Gastroesophageal sphincter (tissue), 4 donors: ENCODE measurements at regions not wholly inside any gene's neighbourhood (a gene's known extent, or its start where the extent isn't known, plus 50 kb on each side); places are given as distances from the start of the nearest gene placed in this dataset.

Experiments used
- ATAC-seq: fragments of 150-250 bp; one replicate; pipeline ENCODE4 v1.9.1; 2016; ENCODE audit warnings: mild to moderate bottlenecking, moderate library complexity
- H3K27ac ChIP-seq, 4 donors: fragments of 200-600 bp; sonication (generic) in 3 of 4; 1 replicate in 3 of 4; 2 replicates in 1 of 4; pipeline ENCODE4 v1.5.1; 2016 to 2019
- H3K27me3 ChIP-seq: fragments of 200-600 bp; sonication (generic); one replicate; pipeline ENCODE4 v1.5.1; 2019
- H3K36me3 ChIP-seq, 2 donors: fragments of 200-600 bp; sonication (generic); one replicate each; pipeline ENCODE4 v1.5.1; 2019; ENCODE audit warnings: control low read depth in 1 of 2
- H3K4me1 ChIP-seq, 3 donors: fragments of 200-600 bp; sonication (generic); 1 replicate in 2 of 3; 2 replicates in 1 of 3; pipeline ENCODE4 v1.5.1; 2016 to 2019; ENCODE audit warnings: control low read depth in 2 of 3
- H3K4me3 ChIP-seq, 2 donors: fragments of 200-600 bp; sonication (generic); one replicate each; pipeline ENCODE4 v1.5.1; 2019; ENCODE audit warnings: mild to moderate bottlenecking in 1 of 2, moderate library complexity in 1 of 2
- H3K9me3 ChIP-seq, 3 donors: fragments of 200-600 bp; sonication (generic); one replicate each; pipeline ENCODE4 v1.5.1; 2017 to 2019; ENCODE audit warnings: control low read depth in 2 of 3
- EP300 ChIP-seq: sonication (generic); formaldehyde crosslinking; IDR thresholded peaks from one replicate; pipeline ENCODE4 v1.6.1; 2017; ENCODE audit warnings: antibody characterized with exemption, mild to moderate bottlenecking
- POLR2A ChIP-seq, 2 donors: fragments of 450-650 bp; IDR thresholded peaks; one replicate each; pipeline ENCODE4 v1.6.1; 2017; ENCODE audit warnings: antibody characterized with exemption in 2 of 2, mild to moderate bottlenecking in 2 of 2, moderate library complexity in 1 of 2
- POLR2AphosphoS5 ChIP-seq: sonication (generic); formaldehyde crosslinking; IDR thresholded peaks from one replicate; pipeline ENCODE4 v1.6.1; 2017; ENCODE audit warnings: antibody characterized with exemption
- WGBS, 2 donors: methylation state at CpG; one replicate each; pipeline ENCODE4 v1.1.5; 2018; ENCODE audit warnings: low coverage in 1 of 2; 5-methylcytosine and 5-hydroxymethylcytosine counted together
- TF ChIP-seq, protein P1 (sequence below), 4 experiments: fragments of 200-600 bp in 2 of 4; fragments of 450-650 bp in 2 of 4; sonication (generic) in 1 of 4; IDR thresholded peaks; one replicate each; pipeline ENCODE4 v1.5.1; 2017 to 2019; ENCODE audit warnings: antibody characterized with exemption in 4 of 4, mild to moderate bottlenecking in 2 of 4, moderate library complexity in 2 of 4

DNA sequence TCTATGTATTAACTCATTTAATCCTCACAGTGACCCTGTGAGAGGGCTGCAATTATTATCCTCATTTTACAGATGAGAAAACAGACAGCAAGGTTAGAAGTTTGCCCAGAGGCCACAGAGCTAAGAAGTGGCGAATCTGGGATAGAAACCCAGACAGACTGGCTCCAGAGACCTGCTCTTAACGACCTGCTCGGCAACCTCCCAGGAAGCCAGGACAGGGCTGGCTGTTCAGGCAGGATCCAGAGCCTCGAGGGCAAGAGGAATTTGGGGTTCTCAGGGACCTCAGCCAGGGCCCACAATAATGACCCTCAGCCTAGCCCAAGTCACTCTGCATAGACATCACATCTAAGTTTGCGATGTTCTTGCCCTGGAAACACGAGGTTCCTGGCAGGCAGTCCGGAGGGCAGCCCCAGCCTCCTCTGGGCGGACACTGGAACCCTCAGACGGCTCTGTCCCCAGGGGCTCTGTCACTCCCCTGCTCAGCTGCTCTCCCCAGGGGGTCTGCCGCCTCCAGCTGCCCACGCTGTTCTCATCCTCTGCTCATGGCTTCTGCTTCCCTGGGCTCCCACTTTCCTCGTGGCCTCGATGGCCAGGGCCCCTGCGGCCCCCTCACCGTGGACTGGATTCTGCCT, 138.5 kb upstream of the ERCC6L2 start:
- no peak for ATAC-seq
- no peaks in the 10 kb centered on the region for H3K36me3 ChIP-seq
- H3K4me1 ChIP-seq: peaks cover 0 to 10% (median 0%) of the 10 kb centered on the region in 3 donors
- WGBS, 2 donors: 82 to 88% methylated on average over 7 to 10 of the region's 15 CpGs
- no peak overlapping the region for H3K4me3 ChIP-seq
- H3K9me3 ChIP-seq: no peaks in the 10 kb centered on the region
- H3K27ac ChIP-seq: no peak overlapping the region
- TF ChIP-seq EP300 (no peak), POLR2AphosphoS5 (no peak), POLR2A (IDR thresholded peaks at IDR 0.05) (no peak)
- TF ChIP-seq, protein P1, sequence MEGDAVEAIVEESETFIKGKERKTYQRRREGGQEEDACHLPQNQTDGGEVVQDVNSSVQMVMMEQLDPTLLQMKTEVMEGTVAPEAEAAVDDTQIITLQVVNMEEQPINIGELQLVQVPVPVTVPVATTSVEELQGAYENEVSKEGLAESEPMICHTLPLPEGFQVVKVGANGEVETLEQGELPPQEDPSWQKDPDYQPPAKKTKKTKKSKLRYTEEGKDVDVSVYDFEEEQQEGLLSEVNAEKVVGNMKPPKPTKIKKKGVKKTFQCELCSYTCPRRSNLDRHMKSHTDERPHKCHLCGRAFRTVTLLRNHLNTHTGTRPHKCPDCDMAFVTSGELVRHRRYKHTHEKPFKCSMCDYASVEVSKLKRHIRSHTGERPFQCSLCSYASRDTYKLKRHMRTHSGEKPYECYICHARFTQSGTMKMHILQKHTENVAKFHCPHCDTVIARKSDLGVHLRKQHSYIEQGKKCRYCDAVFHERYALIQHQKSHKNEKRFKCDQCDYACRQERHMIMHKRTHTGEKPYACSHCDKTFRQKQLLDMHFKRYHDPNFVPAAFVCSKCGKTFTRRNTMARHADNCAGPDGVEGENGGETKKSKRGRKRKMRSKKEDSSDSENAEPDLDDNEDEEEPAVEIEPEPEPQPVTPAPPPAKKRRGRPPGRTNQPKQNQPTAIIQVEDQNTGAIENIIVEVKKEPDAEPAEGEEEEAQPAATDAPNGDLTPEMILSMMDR (IDR thresholded peaks at IDR 0.05): no peak
- no peaks in the 10 kb centered on the region for H3K27me3 ChIP-seq

DNA sequence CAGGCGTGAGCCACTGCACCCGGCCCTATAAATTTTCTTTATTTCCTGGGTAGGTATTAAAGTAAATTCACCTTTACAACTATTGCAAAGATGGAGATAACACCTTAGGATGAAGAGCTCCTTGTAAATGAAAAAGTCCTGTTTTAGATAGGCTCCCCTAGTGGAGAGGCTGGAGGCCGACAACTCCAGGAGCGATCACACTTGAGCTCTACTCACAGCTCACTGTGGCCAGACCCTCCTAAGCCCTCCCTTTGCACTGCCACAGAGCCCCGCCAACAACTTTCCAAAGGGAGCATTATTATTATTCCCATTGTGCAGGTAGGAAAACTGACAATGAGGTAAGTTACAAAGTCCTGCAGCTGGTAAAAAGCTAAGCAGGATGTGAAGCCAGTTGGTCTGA, 139.1 kb upstream of the ERCC6L2 start:
- ATAC-seq: no peak
- TF ChIP-seq, protein P1 (IDR thresholded peaks at IDR 0.05): no peak
- TF ChIP-seq EP300 (no peak), POLR2A (IDR thresholded peaks at IDR 0.05) (no peak), POLR2AphosphoS5 (no peak)

DNA sequence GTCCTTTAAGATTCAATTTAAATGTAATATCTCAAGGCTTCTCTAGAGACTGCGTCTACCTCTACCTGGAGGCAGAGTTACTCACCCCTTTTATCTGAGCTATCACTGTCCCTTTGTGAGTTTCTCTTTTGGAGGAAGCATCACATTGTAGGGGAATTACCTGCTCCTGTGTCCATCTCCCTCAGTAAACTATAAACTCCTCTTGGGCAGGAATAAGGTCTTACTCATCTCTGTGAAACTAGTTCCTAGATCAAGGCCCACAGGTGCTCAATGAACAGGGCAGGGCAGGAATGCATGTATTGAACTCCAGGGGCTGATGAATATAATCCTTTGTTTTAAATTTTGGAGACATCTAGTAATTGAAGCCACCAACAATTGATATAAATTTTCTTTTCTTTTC, 139.8 kb upstream of the ERCC6L2 start:
- H3K36me3 ChIP-seq: no peaks in the 10 kb centered on the region

More for the DNA sequence above, 139.1 kb upstream of the ERCC6L2 start:
- Histone ChIP-seq H3K4me3 (no peak overlapping the region), H3K4me1 (peaks cover 0 to 10% (median 0%) of the 10 kb centered on the region in 3 donors), H3K27me3 (no peaks in the 10 kb centered on the region), H3K9me3 (no peaks in the 10 kb centered on the region), H3K36me3 (no peaks in the 10 kb centered on the region), H3K27ac (no peak overlapping the region)
- 85 to 100% methylated on average over 1 to 4 of the region's 5 CpGs for WGBS, 2 donors

DNA sequence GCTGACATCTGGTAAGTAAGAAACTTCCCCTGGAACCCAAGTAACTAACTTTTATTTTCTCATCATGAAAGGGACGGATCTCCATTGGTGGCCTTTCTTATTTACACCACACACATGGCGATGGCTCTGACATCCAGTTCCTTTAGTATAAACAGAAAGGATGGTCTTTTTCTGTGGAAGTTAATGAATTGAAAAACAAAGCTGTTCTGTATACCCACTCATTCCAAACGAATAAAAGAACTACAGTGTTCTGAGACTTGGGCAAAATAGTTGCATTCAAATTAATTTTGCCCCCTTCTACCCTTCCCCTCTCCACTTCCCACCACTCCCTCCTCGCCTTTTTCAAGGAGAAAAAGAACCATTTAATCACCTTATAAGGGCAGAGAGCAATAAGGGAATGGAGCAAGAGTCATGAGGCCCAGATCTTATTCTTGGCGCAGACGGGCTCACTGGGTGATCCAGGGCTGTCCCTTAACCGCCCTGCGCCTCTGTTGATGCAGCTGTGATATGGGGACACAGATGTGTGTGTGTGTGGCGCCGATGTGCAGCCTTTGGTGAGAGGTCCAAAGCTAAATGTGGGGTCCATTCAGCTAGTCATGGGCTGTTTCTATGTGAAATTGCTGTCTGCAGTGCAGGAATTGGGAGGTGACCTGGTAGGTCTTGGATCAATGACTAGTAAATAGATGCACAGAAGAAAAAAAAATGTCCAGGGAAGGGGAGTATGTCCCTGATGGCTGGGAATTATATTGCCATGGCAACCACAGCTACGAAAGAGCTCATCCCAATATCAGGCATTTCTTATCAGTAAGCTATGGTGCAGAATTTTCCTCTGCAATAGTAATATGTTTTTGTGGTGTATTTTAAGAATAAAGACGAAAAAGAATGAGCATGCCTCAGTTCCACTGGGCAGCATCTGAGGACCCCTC, 141.5 kb upstream of the ERCC6L2 start:
- ATAC-seq: no peak
- WGBS, 2 donors: 79% methylated on average over 6 to 10 of the region's 12 CpGs
- no peak overlapping the region for H3K27ac ChIP-seq

More for the DNA sequence above, 139.8 kb upstream of the ERCC6L2 start:
- Histone ChIP-seq H3K27me3 (no peaks in the 10 kb centered on the region), H3K27ac (no peak overlapping the region), H3K4me3 (no peak overlapping the region), H3K9me3 (no peaks in the 10 kb centered on the region), H3K4me1 (peaks cover 0 to 10% (median 0%) of the 10 kb centered on the region in 3 donors)
- 80 to 100% methylated on average over 1 of the region's 1 CpG for WGBS, 2 donors
- no peak for ATAC-seq
- TF ChIP-seq POLR2AphosphoS5: no peak
- no peak for TF ChIP-seq EP300
- no peak for TF ChIP-seq POLR2A (IDR thresholded peaks at IDR 0.05)
- TF ChIP-seq, protein P1 (IDR thresholded peaks at IDR 0.05): no peak

More for the DNA sequence above, 141.5 kb upstream of the ERCC6L2 start:
- Histone ChIP-seq H3K9me3 (no peaks in the 10 kb centered on the region), H3K36me3 (no peaks in the 10 kb centered on the region), H3K27me3 (no peaks in the 10 kb centered on the region), H3K4me1 (peaks cover 0 to 10% (median 0%) of the 10 kb centered on the region in 3 donors), H3K4me3 (no peak overlapping the region)
- TF ChIP-seq POLR2A (IDR thresholded peaks at IDR 0.05) (no peak), POLR2AphosphoS5 (no peak)
- TF ChIP-seq, protein P1 (IDR thresholded peaks at IDR 0.05): no peak
